Lung (tissue), 11 donors: ENCODE measurements at regions not wholly inside any gene's neighbourhood (a gene's known extent, or its start where the extent isn't known, plus 50 kb on each side); places are given as distances from the start of the nearest gene placed in this dataset.

Experiments used
- ATAC-seq: fragments of 200-7000 bp; cut with Tn5 transposase; one replicate; pipeline ENCODE4 v1.9.1; 2020; ENCODE audit warnings: moderate number of reproducible peaks; ENCODE audit not compliant: insufficient read depth, low FRiP score
- DNase-seq, 3 donors: peaks; one replicate each; pipeline ENCODE4 v3.0.0-alpha.2; 2013 to 2017
- H3K27ac ChIP-seq, 2 donors: one replicate each; pipeline ENCODE4 v1.5.1; 2013; ENCODE audit warnings: mild to moderate bottlenecking in 2 of 2, moderate library complexity in 2 of 2, control low read depth in 1 of 2, inconsistent platforms in 1 of 2, low read depth in 1 of 2, low read length in 1 of 2
- H3K27me3 ChIP-seq, 3 donors: one replicate each; pipeline ENCODE4 v1.5.1; 2013; ENCODE audit warnings: low read length in 2 of 3; ENCODE audit not compliant: control insufficient read depth in 3 of 3, insufficient read depth in 3 of 3
- H3K36me3 ChIP-seq, 4 donors: one replicate each; pipeline ENCODE4 v1.5.1; 2013; ENCODE audit warnings: low read length in 4 of 4, mild to moderate bottlenecking in 1 of 4, moderate library complexity in 1 of 4; ENCODE audit not compliant: control insufficient read depth in 4 of 4, insufficient read depth in 4 of 4
- H3K4me1 ChIP-seq, 5 donors: one replicate each; pipeline ENCODE4 v1.5.1; 2013; ENCODE audit warnings: low read length in 5 of 5, mild to moderate bottlenecking in 2 of 5, moderate library complexity in 1 of 5; ENCODE audit not compliant: control insufficient read depth in 5 of 5, insufficient read depth in 5 of 5
- H3K4me3 ChIP-seq: one replicate; pipeline ENCODE4 v1.5.1; 2013; ENCODE audit warnings: mild to moderate bottlenecking, control low read depth, moderate library complexity
- H3K9ac ChIP-seq, 2 donors: one replicate each; pipeline ENCODE4 v1.5.1; 2013; ENCODE audit warnings: low read length in 2 of 2, control low read depth in 1 of 2; ENCODE audit not compliant: insufficient read depth in 1 of 2
- H3K9me3 ChIP-seq, 4 donors: one replicate each; pipeline ENCODE4 v1.5.1; 2013; ENCODE audit warnings: low read length in 3 of 4, mild to moderate bottlenecking in 1 of 4, moderate library complexity in 1 of 4; ENCODE audit not compliant: control insufficient read depth in 4 of 4, insufficient read depth in 3 of 4
- CTCF ChIP-seq: IDR thresholded peaks from 2 replicates; pipeline ENCODE4 v1.5.1; 2012; ENCODE audit warnings: mild to moderate bottlenecking; ENCODE audit errors: control extremely low read depth, extremely low read depth
- WGBS, 2 donors: extraction: QIAGEN DNeasy Blood & Tissue Kit; methylation state at CpG; one replicate each; pipeline ENCODE4 v1.1.7; 2013; 5-methylcytosine and 5-hydroxymethylcytosine counted together
- donor health status: control.
- donor health status: control.
- donor health status: Bipolar disorder and iron deficiency.
- donor health status: healthy.
- donor health status: DM: yes; HTN: yes; CAD: no.

GRCh38 chr1:221376286-221376685 is 365.6 kb downstream of the DUSP10 start:
- ATAC-seq (no peak), DNase-seq (no peak)
- 79 to 90% methylated on average over 5 of the region's 5 CpGs for WGBS, 2 donors

GRCh38 chr1:221381910-221382623 is 359.8 kb downstream of the DUSP10 start:
- Histone ChIP-seq H3K9ac (no peak overlapping the region), H3K4me1 (no peaks in the 10 kb centered on the region), H3K36me3 (no peaks in the 10 kb centered on the region), H3K9me3 (no peaks in the 10 kb centered on the region), H3K4me3 (no peak overlapping the region), H3K27me3 (no peaks in the 10 kb centered on the region), H3K27ac (no peak overlapping the region)
- DNase-seq (no peak), ATAC-seq (no peak)
- 86 to 92% methylated on average over 3 of the region's 3 CpGs for WGBS, 2 donors
- TF ChIP-seq CTCF: no peak

More at GRCh38 chr1:221376286-221376685, 365.6 kb downstream of the DUSP10 start:
- no peaks in the 10 kb centered on the region for H3K9me3 ChIP-seq
- H3K4me3 ChIP-seq: no peak overlapping the region
- no peak overlapping the region for H3K27ac ChIP-seq
- no peaks in the 10 kb centered on the region for H3K36me3 ChIP-seq
- H3K4me1 ChIP-seq: no peaks in the 10 kb centered on the region
- no peak overlapping the region for H3K9ac ChIP-seq
- no peaks in the 10 kb centered on the region for H3K27me3 ChIP-seq
- TF ChIP-seq CTCF: no peak

GRCh38 chr1:221392453-221392852 is 349.4 kb downstream of the DUSP10 start:
- H3K27me3 ChIP-seq: no peaks in the 10 kb centered on the region
- WGBS, 2 donors: 62 to 77% methylated on average over 1 of the region's 1 CpG
- DNase-seq (no peak), ATAC-seq (no peak)
- H3K9me3 ChIP-seq: peaks cover 0 to 4% (median under 1%) of the 10 kb centered on the region in 4 donors
- peaks cover 0 to 10% (median 4%) of the 10 kb centered on the region in 5 donors for H3K4me1 ChIP-seq
- no peak overlapping the region for H3K9ac ChIP-seq
- H3K27ac ChIP-seq: no peak overlapping the region
- no peaks in the 10 kb centered on the region for H3K36me3 ChIP-seq
- H3K4me3 ChIP-seq: no peak overlapping the region
- TF ChIP-seq CTCF: no peak
